Testis (tissue), 2 donors: ENCODE measurements at regions not wholly inside any gene's neighbourhood (a gene's known extent, or its start where the extent isn't known, plus 50 kb on each side); places are given as distances from the start of the nearest gene placed in this dataset.

ENCODE experiments used
- DNase-seq: peaks from one replicate; pipeline ENCODE4 v3.0.0-alpha.2; 2019
- H3K27ac ChIP-seq, 2 donors: fragments of 200-600 bp; sonication (generic); one replicate each; pipeline ENCODE4 v1.5.1; 2019
- H3K27me3 ChIP-seq: fragments of 200-600 bp; sonication (generic); one replicate; pipeline ENCODE4 v1.5.1; 2019
- H3K36me3 ChIP-seq: fragments of 200-600 bp; sonication (generic); one replicate; pipeline ENCODE4 v1.5.1; 2017; ENCODE audit warnings: low read depth; ENCODE audit errors: missing control alignments
- H3K4me1 ChIP-seq: fragments of 200-600 bp; sonication (generic); one replicate; pipeline ENCODE4 v1.5.1; 2019
- H3K4me3 ChIP-seq, 2 donors: fragments of 200-600 bp; sonication (generic); one replicate each; pipeline ENCODE4 v1.5.1; 2017 to 2019
- H3K9me3 ChIP-seq: fragments of 200-600 bp; sonication (generic); one replicate; pipeline ENCODE4 v1.5.1; 2017
- POLR2A ChIP-seq: fragments of 450-650 bp; IDR thresholded peaks from one replicate; pipeline ENCODE4 v1.6.1; 2017; ENCODE audit warnings: antibody characterized with exemption, mild to moderate bottlenecking, moderate library complexity
- WGBS, 2 donors: methylation state at CpG; one replicate each; pipeline ENCODE4 v1.1.5; 2018; 5-methylcytosine and 5-hydroxymethylcytosine counted together
- intact Hi-C: fragments of 100-400 bp; cut with DNase I; formaldehyde crosslinking; loops from one replicate; pipeline ENCODE4 v1.15.1; 2023; ENCODE audit warnings: low total_unique reads
- TF ChIP-seq, protein P1 (sequence below), 3 experiments: fragments of 450-650 bp in 2 of 3; fragments of 200-600 bp in 1 of 3; sonication (generic) in 1 of 3; IDR thresholded peaks; one replicate each; pipeline ENCODE4 v1.5.1; 2016 to 2019; ENCODE audit warnings: antibody characterized with exemption in 3 of 3, mild to moderate bottlenecking in 2 of 3, moderate library complexity in 1 of 3

DNA sequence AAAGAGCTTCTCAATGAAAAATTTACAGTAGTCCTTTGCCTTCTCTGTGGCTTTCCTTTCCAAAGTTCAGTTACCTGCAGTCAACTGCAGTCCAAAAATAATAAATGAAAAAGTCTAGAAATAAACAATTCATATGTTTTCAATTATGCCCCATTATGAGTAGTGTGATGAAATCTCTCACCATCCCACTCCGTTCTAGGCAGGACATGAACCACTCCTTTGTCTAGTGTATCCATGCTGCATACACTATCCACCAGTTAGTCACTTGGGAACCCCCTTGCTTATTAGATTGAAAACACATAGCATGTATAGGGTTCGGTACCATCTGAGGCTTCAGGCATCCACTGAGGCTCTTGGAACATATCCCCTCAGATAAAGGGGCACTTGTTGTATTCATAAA, 80.6 kb upstream of the EYA4 start:
- WGBS, 2 donors: 79 to 84% methylated on average over 2 of the region's 2 CpGs
- TF ChIP-seq POLR2A: no peak
- TF ChIP-seq, protein P1, sequence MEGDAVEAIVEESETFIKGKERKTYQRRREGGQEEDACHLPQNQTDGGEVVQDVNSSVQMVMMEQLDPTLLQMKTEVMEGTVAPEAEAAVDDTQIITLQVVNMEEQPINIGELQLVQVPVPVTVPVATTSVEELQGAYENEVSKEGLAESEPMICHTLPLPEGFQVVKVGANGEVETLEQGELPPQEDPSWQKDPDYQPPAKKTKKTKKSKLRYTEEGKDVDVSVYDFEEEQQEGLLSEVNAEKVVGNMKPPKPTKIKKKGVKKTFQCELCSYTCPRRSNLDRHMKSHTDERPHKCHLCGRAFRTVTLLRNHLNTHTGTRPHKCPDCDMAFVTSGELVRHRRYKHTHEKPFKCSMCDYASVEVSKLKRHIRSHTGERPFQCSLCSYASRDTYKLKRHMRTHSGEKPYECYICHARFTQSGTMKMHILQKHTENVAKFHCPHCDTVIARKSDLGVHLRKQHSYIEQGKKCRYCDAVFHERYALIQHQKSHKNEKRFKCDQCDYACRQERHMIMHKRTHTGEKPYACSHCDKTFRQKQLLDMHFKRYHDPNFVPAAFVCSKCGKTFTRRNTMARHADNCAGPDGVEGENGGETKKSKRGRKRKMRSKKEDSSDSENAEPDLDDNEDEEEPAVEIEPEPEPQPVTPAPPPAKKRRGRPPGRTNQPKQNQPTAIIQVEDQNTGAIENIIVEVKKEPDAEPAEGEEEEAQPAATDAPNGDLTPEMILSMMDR (IDR thresholded peaks at IDR 0.05): no peak

DNA sequence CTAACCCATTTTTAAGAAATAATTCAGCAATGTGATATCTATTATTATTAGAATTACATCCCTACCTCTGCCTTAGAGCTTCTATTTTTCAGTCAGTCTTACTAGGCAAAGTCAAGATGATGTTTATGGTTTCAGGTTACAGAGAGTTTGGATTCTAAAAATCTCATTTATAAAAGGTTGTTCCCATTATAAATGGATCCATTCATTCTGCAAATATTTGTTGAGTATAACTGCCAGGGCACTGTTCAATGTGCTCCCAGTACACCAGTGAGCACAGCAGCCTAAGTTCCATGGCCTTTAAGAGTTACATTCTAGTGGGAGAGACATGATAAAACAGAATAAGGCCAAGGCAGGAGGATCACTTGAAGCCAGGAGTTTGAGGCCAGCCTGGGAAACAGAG, 75.9 kb upstream of the EYA4 start:
- TF ChIP-seq, protein P1 (IDR thresholded peaks at IDR 0.05): no peak
- TF ChIP-seq POLR2A: no peak
- Histone ChIP-seq H3K36me3 (no peaks in the 10 kb centered on the region), H3K4me3 (no peak overlapping the region), H3K27me3 (no peaks in the 10 kb centered on the region), H3K9me3 (no peaks in the 10 kb centered on the region), H3K27ac (no peak overlapping the region), H3K4me1 (no peaks in the 10 kb centered on the region)
- intact Hi-C loops: no loop called here
- no peak for DNase-seq

More for the DNA sequence above, 80.6 kb upstream of the EYA4 start:
- Histone ChIP-seq H3K27ac (no peak overlapping the region), H3K27me3 (no peaks in the 10 kb centered on the region), H3K4me1 (no peaks in the 10 kb centered on the region), H3K36me3 (no peaks in the 10 kb centered on the region), H3K9me3 (no peaks in the 10 kb centered on the region), H3K4me3 (no peak overlapping the region)
- intact Hi-C loops: no loop called here
- no peak for DNase-seq

DNA sequence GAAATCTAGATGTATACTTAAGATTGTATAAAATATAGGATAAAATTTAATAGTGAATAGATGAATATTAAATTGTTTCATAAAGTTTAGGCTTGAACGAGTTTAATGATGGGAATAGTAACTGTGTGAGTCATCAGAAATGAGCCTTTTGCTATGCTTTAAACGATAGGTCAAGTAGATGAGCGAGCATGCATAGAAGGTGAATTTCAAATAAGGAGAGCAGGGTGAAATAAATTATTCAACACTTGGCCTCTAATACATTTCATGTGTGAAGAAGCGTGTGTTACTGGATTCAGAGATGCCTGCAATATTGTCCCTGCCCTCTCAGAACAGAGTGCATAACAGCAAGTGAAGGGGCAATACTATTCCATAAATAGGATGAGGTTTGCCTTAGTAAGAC, 74.4 kb upstream of the EYA4 start:
- no peaks in the 10 kb centered on the region for H3K4me1 ChIP-seq
- H3K27ac ChIP-seq: no peak overlapping the region
- 80 to 81% methylated on average over 4 of the region's 4 CpGs for WGBS, 2 donors
- H3K27me3 ChIP-seq: no peaks in the 10 kb centered on the region
- intact Hi-C loops: no loop called here
- no peaks in the 10 kb centered on the region for H3K9me3 ChIP-seq
- H3K36me3 ChIP-seq: no peaks in the 10 kb centered on the region
- DNase-seq: no peak
- TF ChIP-seq POLR2A: no peak
- TF ChIP-seq, protein P1 (IDR thresholded peaks at IDR 0.05): no peak
- H3K4me3 ChIP-seq: no peak overlapping the region

DNA sequence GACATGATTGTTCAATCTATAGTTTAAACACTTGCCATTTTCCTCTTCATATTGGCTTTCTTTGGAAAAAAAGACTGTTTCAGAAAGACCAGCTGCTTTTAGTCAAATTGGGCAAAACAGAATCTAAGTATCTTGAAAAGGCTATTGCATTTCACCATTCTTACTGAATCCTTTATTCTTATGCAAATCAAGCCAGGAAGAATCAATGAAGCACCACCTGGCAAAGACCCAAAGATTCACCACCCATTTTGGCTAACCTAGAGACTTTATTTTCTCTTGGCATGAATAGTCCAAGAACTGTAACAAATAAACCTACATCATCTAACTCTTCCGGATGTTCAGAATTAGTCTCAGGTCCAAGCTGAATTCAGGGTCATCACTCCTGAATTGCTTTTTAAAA, 71.3 kb upstream of the EYA4 start:
- WGBS, 2 donors: 51 to 65% methylated on average over 1 of the region's 1 CpG
- no peak for TF ChIP-seq POLR2A
- TF ChIP-seq, protein P1 (IDR thresholded peaks at IDR 0.05): no peak
- Histone ChIP-seq H3K4me1 (no peaks in the 10 kb centered on the region), H3K27me3 (no peaks in the 10 kb centered on the region), H3K9me3 (no peaks in the 10 kb centered on the region), H3K27ac (no peak overlapping the region), H3K4me3 (no peak overlapping the region), H3K36me3 (no peaks in the 10 kb centered on the region)
- intact Hi-C loops: no loop called here
- DNase-seq: no peak

- TF ChIP-seq POLR2A: no peak
- TF ChIP-seq, protein P1 (IDR thresholded peaks at IDR 0.05): no peak
- H3K4me1 ChIP-seq: no peaks in the 10 kb centered on the region
- H3K4me3 ChIP-seq: no peak overlapping the region
- H3K9me3 ChIP-seq: no peaks in the 10 kb centered on the region
- H3K27me3 ChIP-seq: no peaks in the 10 kb centered on the region
- no peak overlapping the region for H3K27ac ChIP-seq
- no peaks in the 10 kb centered on the region for H3K36me3 ChIP-seq
- intact Hi-C loops: no loop called here
- no peak for DNase-seq
These were observed 70.6 kb upstream of the EYA4 start for GRCh38 chr6:133170602-133171001.
